ENCODE measurements at regions not wholly inside any gene's neighbourhood (a gene's known extent, or its start where the extent isn't known, plus 50 kb on each side); places are given as distances from the start of the nearest gene placed in this dataset.

GRCh38 chr1:68828013-68828412 is 331.1 kb upstream of the DEPDC1 start:
- Histone ChIP-seq H3K27ac (no peak overlapping the region), H3K4me3 (no peak overlapping the region), H3K27me3 (replicated peaks in 1 of 7) (no peaks in the 10 kb centered on the region), H3K36me3 (no peaks in the 10 kb centered on the region), H3K4me1 (no peaks in the 10 kb centered on the region), H3K9me3 (peaks cover 0 to 34% (median 26%) of the 10 kb centered on the region in 8 donors)
- WGBS, 5 donors, result 71 to 81% (median 76%) methylated on average over 3 of the region's 3 CpGs
- DNase-seq, result no peak
- no peak for TF ChIP-seq POLR2A (IDR thresholded peaks at IDR 0.05)
- TF ChIP-seq CTCF (IDR thresholded peaks at IDR 0.05 in 8 of 11, conservative IDR thresholded peaks at IDR 0.05 in 3 of 11), result no peak
- no peak for TF ChIP-seq POLR2AphosphoS5 (IDR thresholded peaks at IDR 0.05)
- intact Hi-C loops (cut with DNase I; ENCODE audit: low total_unique reads), result no loop called here

GRCh38 chr1:68831281-68831680 is 334.4 kb upstream of the DEPDC1 start:
- no peak overlapping the region for H3K4me3 ChIP-seq
- H3K36me3 ChIP-seq, result no peaks in the 10 kb centered on the region
- H3K4me1 ChIP-seq, result no peaks in the 10 kb centered on the region
- peaks cover 0 to 36% (median 27%) of the 10 kb centered on the region in 8 donors for H3K9me3 ChIP-seq
- H3K27me3 ChIP-seq (replicated peaks in 1 of 7), result no peaks in the 10 kb centered on the region
- no peak overlapping the region for H3K27ac ChIP-seq
- no peak for DNase-seq
- WGBS, 5 donors, result 0 to 2% (median 0%) methylated on average over 1 of the region's 1 CpG
- no peak for TF ChIP-seq CTCF (IDR thresholded peaks at IDR 0.05 in 8 of 11, conservative IDR thresholded peaks at IDR 0.05 in 3 of 11)
- no peak for TF ChIP-seq POLR2A (IDR thresholded peaks at IDR 0.05)
- no peak for TF ChIP-seq POLR2AphosphoS5 (IDR thresholded peaks at IDR 0.05)
- intact Hi-C loops (cut with DNase I; ENCODE audit: low total_unique reads), result no loop called here

DNA sequence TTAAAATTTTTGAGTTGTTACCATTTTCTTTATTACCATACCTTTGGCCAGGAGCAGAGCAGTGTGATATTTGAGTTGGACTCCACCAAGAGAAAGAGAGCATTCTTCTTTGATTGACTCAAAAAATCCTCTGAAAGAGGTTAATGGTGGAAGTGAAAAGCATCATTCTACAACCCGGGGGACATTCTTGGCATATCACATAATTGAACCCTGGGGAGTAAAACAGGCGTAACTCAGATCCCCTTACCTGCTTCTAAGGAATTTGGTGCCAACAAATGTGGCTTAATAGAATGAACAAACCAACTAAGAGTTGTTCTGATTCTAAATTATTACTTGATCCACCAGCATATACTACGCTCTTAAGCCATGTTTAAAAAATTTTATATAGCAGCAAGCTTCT is 351.1 kb upstream of the DEPDC1 start:
- intact Hi-C loops (cut with DNase I; ENCODE audit: low total_unique reads), result no loop called here
- TF ChIP-seq POLR2AphosphoS5 (IDR thresholded peaks at IDR 0.05) (no peak), CTCF (IDR thresholded peaks at IDR 0.05 in 8 of 11, conservative IDR thresholded peaks at IDR 0.05 in 3 of 11) (no peak), POLR2A (IDR thresholded peaks at IDR 0.05) (no peak)
- H3K4me1 ChIP-seq, result no peaks in the 10 kb centered on the region
- no peaks in the 10 kb centered on the region for H3K36me3 ChIP-seq
- no peak overlapping the region for H3K4me3 ChIP-seq
- 81 to 91% (median 87%) methylated on average over 3 of the region's 3 CpGs for WGBS, 5 donors
- no peaks in the 10 kb centered on the region for H3K27me3 ChIP-seq (replicated peaks in 1 of 7)
- no peak for DNase-seq
- H3K9me3 ChIP-seq, result peaks cover 0 to 9% (median 0%) of the 10 kb centered on the region in 8 donors
- no peak overlapping the region for H3K27ac ChIP-seq

DNA sequence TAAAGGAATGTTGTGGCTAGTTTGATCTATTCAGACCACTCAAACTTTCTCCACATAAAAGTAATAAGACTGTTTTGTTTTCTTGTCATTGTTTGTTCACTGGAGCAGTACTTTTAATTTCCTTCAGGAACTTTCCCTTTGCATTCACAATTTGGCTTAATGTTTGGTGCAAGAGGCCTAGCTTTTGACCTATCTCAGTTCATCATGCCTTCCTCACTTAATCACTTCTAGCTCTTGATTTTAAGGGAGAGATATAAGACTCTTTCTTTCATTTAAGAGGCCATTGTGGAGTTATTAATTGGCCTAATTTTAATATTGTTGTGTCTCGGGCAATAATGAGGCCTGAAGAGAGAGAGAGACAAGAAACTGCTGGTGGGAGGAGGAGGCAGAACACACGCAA is 371.7 kb upstream of the DEPDC1 start:
- no peak for TF ChIP-seq CTCF (IDR thresholded peaks at IDR 0.05 in 8 of 11, conservative IDR thresholded peaks at IDR 0.05 in 3 of 11)
- no peak for TF ChIP-seq POLR2AphosphoS5 (IDR thresholded peaks at IDR 0.05)
- no peak for TF ChIP-seq POLR2A (IDR thresholded peaks at IDR 0.05)
- H3K4me1 ChIP-seq, result no peaks in the 10 kb centered on the region
- no peaks in the 10 kb centered on the region for H3K36me3 ChIP-seq
- H3K27ac ChIP-seq, result no peak overlapping the region
- intact Hi-C loops (cut with DNase I; ENCODE audit: low total_unique reads), result no loop called here
- no peak for DNase-seq
- 76 to 90% (median 83%) methylated on average over 2 of the region's 2 CpGs for WGBS, 5 donors
- no peaks in the 10 kb centered on the region for H3K27me3 ChIP-seq (replicated peaks in 1 of 7)
- no peak overlapping the region for H3K4me3 ChIP-seq
- H3K9me3 ChIP-seq, result peaks cover 0 to 64% (median 9%) of the 10 kb centered on the region in 8 donors
